HepG2 (cell line): ENCODE measurements at regions not wholly inside any gene's neighbourhood (a gene's known extent, or its start where the extent isn't known, plus 50 kb on each side); places are given as distances from the start of the nearest gene placed in this dataset.

Experiments
- ATAC-seq: fragments of 200-7000 bp; cut with Tn5 transposase; 3 replicates; pipeline ENCODE4 v1.9.1; 2020; ENCODE audit warnings: mild to moderate bottlenecking, moderate library complexity
- BruUV-seq: library from RNA; stranded (reverse); fragments of 400-500 nt; replicated peaks from 2 replicates; lab custom pipeline; 2021; lab: Mats Ljungman, UMichigan
- CTCF ChIA-PET: fragments of 300-600 bp; formaldehyde crosslinking; extraction: SDS; loops from one replicate; lab custom pipeline; 2021; ENCODE audit warnings: low total read pairs, inconsistent platforms, low intra/inter-chr PET ratio; lab: Yijun Ruan, JAX
- POLR2A ChIA-PET: fragments of 350-600 bp; sonication (Branson Sonifier 250); formaldehyde crosslinking; loops from one replicate; lab custom pipeline; 2020; ENCODE audit warnings: antibody characterized with exemption, inconsistent platforms; lab: Yijun Ruan, JAX
- DNase-seq: peaks from one replicate; pipeline ENCODE4 v3.0.0-alpha.2; 2015; ENCODE audit warnings: low spot score
- FAIRE-seq: peaks from 3 replicates; lab custom pipeline; 2011; peaks lifted over from hg19 to GRCh38; lab: Jason Lieb, UNC
- H2AFZ ChIP-seq: one replicate; pipeline ENCODE4 v1.6.1; 2011; ENCODE audit warnings: low read length, inconsistent platforms
- H3K27ac ChIP-seq: fragments of 300-600 bp; 3 replicates; pipeline ENCODE4 v1.8.0; 2011; ENCODE audit warnings: mixed run types, mild to moderate bottlenecking, mixed read lengths, low read length, inconsistent platforms; ENCODE audit not compliant: insufficient read depth; ENCODE audit errors: extremely low read length
- H3K27me3 ChIP-seq, 2 experiments: fragments of 200-600 bp in 1 of 2; 2 replicates in 1 of 2; 3 replicates in 1 of 2; pipeline versions ENCODE4 v1.6.0 to v1.8.0; 2011; ENCODE audit warnings: low read length in 2 of 2, mild to moderate bottlenecking in 2 of 2, moderate library complexity in 2 of 2, inconsistent platforms in 1 of 2; ENCODE audit not compliant: insufficient read depth in 2 of 2, control insufficient read depth in 1 of 2
- H3K36me3 ChIP-seq, 2 experiments: fragments of 200-600 bp in 1 of 2; replicated peaks in 1 of 2; 2 replicates in 1 of 2; 3 replicates in 1 of 2; pipeline versions ENCODE4 v1.5.1 to v1.8.0; 2011; ENCODE audit warnings: low read length in 2 of 2, inconsistent platforms in 1 of 2; ENCODE audit not compliant: insufficient read depth in 2 of 2, control insufficient read depth in 1 of 2
- H3K4me1 ChIP-seq: 2 replicates; pipeline ENCODE4 v1.5.1; 2012; ENCODE audit warnings: low read length, inconsistent platforms; ENCODE audit not compliant: insufficient read depth
- H3K4me2 ChIP-seq: 2 replicates; pipeline ENCODE4 v1.6.0; 2011; ENCODE audit warnings: low read depth, low read length, inconsistent platforms
- H3K4me3 ChIP-seq, 3 experiments: fragments of 200-600 bp in 1 of 3; sonication (generic), shearing (Covaris generic) in 1 of 3; replicated peaks in 1 of 3; 2 replicates each; pipeline ENCODE4 v1.5.1; 2011 to 2016; ENCODE audit warnings: low read length in 3 of 3, inconsistent platforms in 2 of 3, low read depth in 2 of 3, mild to moderate bottlenecking in 2 of 3, control low read depth in 1 of 3, mixed read lengths in 1 of 3; ENCODE audit not compliant: insufficient read depth in 1 of 3
- H3K79me2 ChIP-seq: one replicate; pipeline ENCODE4 v1.6.1; 2011; ENCODE audit warnings: low read length, inconsistent platforms; ENCODE audit not compliant: insufficient read depth
- H3K9ac ChIP-seq: 2 replicates; pipeline ENCODE4 v1.6.0; 2011; ENCODE audit warnings: mild to moderate bottlenecking, low read depth, low read length, inconsistent platforms; ENCODE audit not compliant: insufficient read depth
- H3K9me3 ChIP-seq: 2 replicates; pipeline ENCODE4 v1.5.1; 2012; ENCODE audit warnings: mild to moderate bottlenecking, low read length
- H4K20me1 ChIP-seq: 2 replicates; pipeline ENCODE4 v1.6.0; 2011; ENCODE audit warnings: inconsistent platforms, mild to moderate bottlenecking, low read length, moderate library complexity; ENCODE audit not compliant: insufficient read depth
- GPN1 ChIP-seq: sonication (generic); formaldehyde crosslinking; IDR thresholded peaks from 2 replicates; pipeline ENCODE4 v1.5.1; 2020; ENCODE audit warnings: missing genetic modification reagents, borderline replicate concordance
- MAZ ChIP-seq, 2 experiments: sonication (generic) in 1 of 2; formaldehyde crosslinking in 1 of 2; IDR thresholded peaks; 2 replicates each; pipeline versions ENCODE4 v1.5.0 to v1.6.1; 2012 to 2020; ENCODE audit warnings: low read depth in 2 of 2, mild to moderate bottlenecking in 2 of 2, borderline replicate concordance in 1 of 2, improper control_type of control experiment in 1 of 2, low read length in 1 of 2, missing genetic modification reagents in 1 of 2, moderate library complexity in 1 of 2
- PHF5A ChIP-seq: IDR thresholded peaks from one replicate; pipeline ENCODE4 v1.6.1; 2018; ENCODE audit warnings: low read depth, missing genetic modification reagents; ENCODE audit not compliant: unreplicated experiment
- TFE3 ChIP-seq: IDR thresholded peaks from 2 replicates; pipeline ENCODE4 v1.6.1; 2016
- THAP9 ChIP-seq: sonication (generic); formaldehyde crosslinking; IDR thresholded peaks from 2 replicates; pipeline ENCODE4; 2020; ENCODE audit warnings: missing genetic modification reagents, mild to moderate bottlenecking, borderline replicate concordance
- ZNF326 ChIP-seq: sonication (generic); formaldehyde crosslinking; IDR thresholded peaks from 2 replicates; pipeline ENCODE4 v1.4.0; 2020; ENCODE audit warnings: missing genetic modification reagents, borderline replicate concordance
- ZNF75D ChIP-seq: sonication (generic); formaldehyde crosslinking; IDR thresholded peaks from 2 replicates; pipeline ENCODE4 v1.8.1; 2023; ENCODE audit warnings: missing genetic modification reagents, mild to moderate bottlenecking, borderline replicate concordance
- ZNF768 ChIP-seq: sonication (generic); formaldehyde crosslinking; IDR thresholded peaks from 2 replicates; pipeline ENCODE4 v1.4.0; 2020; ENCODE audit warnings: missing genetic modification reagents
- WGBS: methylation state at CpG from one replicate; pipeline ENCODE4 v1.1.6; 2017; ENCODE audit warnings: low lambda C conversion rate; 5-methylcytosine and 5-hydroxymethylcytosine counted together
- in situ Hi-C: cut with HindIII; loops from 2 replicates; pipeline ENCODE4 v1.10.0; 2017; ENCODE audit warnings: low pct_unique_long_range_greater_than_20kb; ENCODE audit not compliant: extremely low pct_ligation_motif_present
- intact Hi-C: fragments of 100-400 bp; cut with micrococcal nuclease; formaldehyde crosslinking; loops from one replicate; pipeline ENCODE4 v1.10.0; 2022; ENCODE audit not compliant: unreplicated experiment
- TF ChIP-seq, protein P1 (sequence below): sonication (generic); formaldehyde crosslinking; IDR thresholded peaks from 2 replicates; pipeline ENCODE4 v1.8.1; 2023; ENCODE audit warnings: mild to moderate bottlenecking, missing genetic modification reagents
- TF ChIP-seq, protein P2 (sequence below): sonication (generic); formaldehyde crosslinking; IDR thresholded peaks from 2 replicates; pipeline ENCODE4 v1.8.0; 2022; ENCODE audit warnings: mild to moderate bottlenecking, missing genetic modification reagents, moderate library complexity

GRCh38 chr10:28130267-28130666, 131.4 kb upstream of the ODAD2 start (continued):
- TF ChIP-seq TFE3 (CRISPR knock-in tag) (no peak), MAZ (IDR thresholded peaks at IDR 0.05; ENCODE audit: borderline replicate concordance, low read depth, low read length) (no peak), MAZ (CRISPR knock-in tag; IDR thresholded peaks at IDR 0.05; ENCODE audit: low read depth) (no peak)
- TF ChIP-seq, protein P1, sequence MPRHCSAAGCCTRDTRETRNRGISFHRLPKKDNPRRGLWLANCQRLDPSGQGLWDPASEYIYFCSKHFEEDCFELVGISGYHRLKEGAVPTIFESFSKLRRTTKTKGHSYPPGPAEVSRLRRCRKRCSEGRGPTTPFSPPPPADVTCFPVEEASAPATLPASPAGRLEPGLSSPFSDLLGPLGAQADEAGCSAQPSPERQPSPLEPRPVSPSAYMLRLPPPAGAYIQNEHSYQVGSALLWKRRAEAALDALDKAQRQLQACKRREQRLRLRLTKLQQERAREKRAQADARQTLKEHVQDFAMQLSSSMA (CRISPR knock-in tag): no peak
- TF ChIP-seq, protein P2, sequence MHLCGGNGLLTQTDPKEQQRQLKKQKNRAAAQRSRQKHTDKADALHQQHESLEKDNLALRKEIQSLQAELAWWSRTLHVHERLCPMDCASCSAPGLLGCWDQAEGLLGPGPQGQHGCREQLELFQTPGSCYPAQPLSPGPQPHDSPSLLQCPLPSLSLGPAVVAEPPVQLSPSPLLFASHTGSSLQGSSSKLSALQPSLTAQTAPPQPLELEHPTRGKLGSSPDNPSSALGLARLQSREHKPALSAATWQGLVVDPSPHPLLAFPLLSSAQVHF (CRISPR knock-in tag): no peak

DNA sequence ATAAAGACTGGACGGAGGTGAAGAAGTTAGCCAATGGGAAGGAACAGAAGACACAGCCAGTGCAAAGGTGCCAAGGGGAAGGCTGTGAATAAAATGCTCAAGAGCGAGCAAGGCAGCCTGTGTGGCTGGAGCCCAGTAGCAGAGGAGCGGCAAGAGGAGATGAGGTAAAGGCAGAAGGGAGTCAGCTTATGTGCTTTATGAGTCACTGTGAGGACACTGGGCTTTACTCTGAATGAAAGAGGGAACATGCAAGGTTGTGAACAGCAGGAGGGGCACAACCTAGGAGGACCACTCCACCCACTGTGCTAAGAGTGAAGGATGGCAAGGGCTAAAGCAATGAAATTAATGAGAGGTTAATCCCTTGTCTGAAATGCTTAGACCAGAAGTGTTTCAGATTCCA, 129.0 kb upstream of the ODAD2 start:
- H3K9me3 ChIP-seq: no peaks in the 10 kb centered on the region
- no peak overlapping the region for H3K4me2 ChIP-seq
- no peak for DNase-seq
- no TSS peak for BruUV-seq
- in situ Hi-C loops (no loop called here), intact Hi-C loops (no loop called here)
- H3K79me2 ChIP-seq: no peaks in the 10 kb centered on the region
- H3K4me1 ChIP-seq: no peaks in the 10 kb centered on the region
- 99% methylated on average over 3 of the region's 3 CpGs for WGBS
- no peak overlapping the region for H3K9ac ChIP-seq
- H3K4me3 ChIP-seq: no peak overlapping the region
- no peaks in the 10 kb centered on the region for H3K27me3 ChIP-seq
- H3K36me3 ChIP-seq: peaks cover 0 to 19% of the 10 kb centered on the region in 2 experiments; a peak in 1 of 5 replicates
- POLR2A ChIA-PET: no interaction called here
- TF ChIP-seq PHF5A (CRISPR knock-in tag) (no peak), GPN1 (CRISPR knock-in tag) (no peak), ZNF768 (CRISPR knock-in tag) (no peak), ZNF326 (CRISPR knock-in tag) (no peak), THAP9 (CRISPR knock-in tag) (no peak), ZNF75D (CRISPR knock-in tag) (no peak)
- TF ChIP-seq, all 625 proteins: peak for 0
- FAIRE-seq: no peak
- no peak for ATAC-seq
- Histone ChIP-seq H4K20me1 (no peaks in the 10 kb centered on the region), H2AFZ (no peak overlapping the region), H3K27ac (no peak overlapping the region)
- CTCF ChIA-PET: no interaction called here
